ENCODE measurements at regions not wholly inside any gene's neighbourhood (a gene's known extent, or its start where the extent isn't known, plus 50 kb on each side); places are given as distances from the start of the nearest gene placed in this dataset.

DNA sequence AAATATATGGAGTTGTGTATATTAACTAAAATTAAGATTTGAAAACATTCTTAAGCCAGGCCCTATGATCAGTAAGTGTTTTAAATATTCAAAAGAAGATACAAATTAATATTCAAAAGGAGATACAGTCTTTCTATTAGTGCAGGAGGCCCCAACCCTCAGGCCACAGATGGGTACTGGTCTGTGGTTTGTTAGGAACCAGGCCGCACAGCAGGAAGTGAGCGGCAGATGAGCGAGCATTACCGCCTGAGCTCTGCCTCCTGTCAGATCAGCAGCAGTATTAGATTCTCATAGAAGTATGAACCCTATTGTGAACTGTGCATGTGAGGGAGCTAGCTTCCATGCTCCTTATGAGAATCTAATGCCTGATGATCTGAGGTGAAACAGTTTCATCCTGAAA lies 232.9 kb downstream of the FOXO1 start:
- TF ChIP-seq, protein P1, sequence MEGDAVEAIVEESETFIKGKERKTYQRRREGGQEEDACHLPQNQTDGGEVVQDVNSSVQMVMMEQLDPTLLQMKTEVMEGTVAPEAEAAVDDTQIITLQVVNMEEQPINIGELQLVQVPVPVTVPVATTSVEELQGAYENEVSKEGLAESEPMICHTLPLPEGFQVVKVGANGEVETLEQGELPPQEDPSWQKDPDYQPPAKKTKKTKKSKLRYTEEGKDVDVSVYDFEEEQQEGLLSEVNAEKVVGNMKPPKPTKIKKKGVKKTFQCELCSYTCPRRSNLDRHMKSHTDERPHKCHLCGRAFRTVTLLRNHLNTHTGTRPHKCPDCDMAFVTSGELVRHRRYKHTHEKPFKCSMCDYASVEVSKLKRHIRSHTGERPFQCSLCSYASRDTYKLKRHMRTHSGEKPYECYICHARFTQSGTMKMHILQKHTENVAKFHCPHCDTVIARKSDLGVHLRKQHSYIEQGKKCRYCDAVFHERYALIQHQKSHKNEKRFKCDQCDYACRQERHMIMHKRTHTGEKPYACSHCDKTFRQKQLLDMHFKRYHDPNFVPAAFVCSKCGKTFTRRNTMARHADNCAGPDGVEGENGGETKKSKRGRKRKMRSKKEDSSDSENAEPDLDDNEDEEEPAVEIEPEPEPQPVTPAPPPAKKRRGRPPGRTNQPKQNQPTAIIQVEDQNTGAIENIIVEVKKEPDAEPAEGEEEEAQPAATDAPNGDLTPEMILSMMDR (IDR thresholded peaks at IDR 0.05; ENCODE audit: poor library complexity): no peak
- no peak for TF ChIP-seq EZH2 (IDR thresholded peaks at IDR 0.05; ENCODE audit: borderline replicate concordance)
- TF ChIP-seq EZH2phosphoT487 (IDR thresholded peaks at IDR 0.05; ENCODE audit: low read depth, severe bottlenecking, unreplicated experiment): no peak
